NOMO-1 treated with dmso at 0.1 percent for 144 hours (cell line): ENCODE measurements at regions not wholly inside any gene's neighbourhood (a gene's known extent, or its start where the extent isn't known, plus 50 kb on each side); places are given as distances from the start of the nearest gene placed in this dataset.
A peak's percentile ranks its signal among the peaks of the same experiment; 100 is the strongest.
"Not testable (repeated sequence)": the region's sequence is repeated elsewhere in the genome, so short reads cannot be mapped to it uniquely, and the experiment has no call there.

ENCODE experiments used
- DNase-seq: peaks from one replicate; lab custom pipeline; 2025; ENCODE audit not compliant: unreplicated experiment; lab: John Stamatoyannopoulos, UW

GRCh38 chr3:147471741-147472140 is 62.6 kb downstream of the ZIC1 start:
- no peak for DNase-seq

DNA sequence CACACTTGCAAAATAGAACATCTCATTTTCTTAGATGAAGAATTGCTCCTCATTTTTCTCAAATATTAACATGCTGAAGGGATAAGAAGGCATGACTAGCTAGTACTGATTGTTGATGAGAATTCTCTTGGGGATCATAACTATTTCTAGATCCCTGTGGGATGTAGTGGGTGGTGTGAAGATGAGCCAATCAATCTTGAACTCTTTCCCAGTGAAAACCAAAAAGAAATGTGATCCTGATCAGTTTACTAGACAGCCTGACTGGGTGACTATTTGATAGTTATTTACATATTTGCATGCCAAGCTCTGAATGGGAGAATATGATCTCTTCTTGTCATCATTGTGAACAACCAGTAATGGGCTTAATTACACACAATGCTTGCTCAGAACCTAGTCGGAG is 63.7 kb downstream of the ZIC1 start:
- DNase-seq: no peak

DNA sequence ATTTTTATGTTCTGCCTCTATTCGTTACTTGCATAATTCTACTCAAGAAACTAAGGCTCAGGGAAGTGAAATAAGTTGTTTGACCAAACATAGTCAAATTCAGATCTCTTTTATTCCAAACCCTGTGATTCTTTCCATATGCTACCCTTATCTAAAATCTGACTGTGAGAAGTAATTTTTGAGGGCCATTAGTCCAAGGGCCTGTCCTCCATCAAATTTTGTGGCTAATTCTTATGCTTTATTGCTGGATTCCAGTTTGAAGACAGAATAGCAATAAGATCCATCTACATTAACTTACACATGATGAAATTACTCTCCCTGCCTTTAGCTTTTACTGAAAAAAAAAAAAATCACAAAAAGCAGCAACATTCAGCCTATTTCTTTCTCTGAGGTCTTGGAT is 74.0 kb downstream of the ZIC1 start:
- no peak for DNase-seq

- DNase-seq: no peak
Observed at GRCh38 chr3:147483578-147483977, 74.4 kb downstream of the ZIC1 start.

DNA sequence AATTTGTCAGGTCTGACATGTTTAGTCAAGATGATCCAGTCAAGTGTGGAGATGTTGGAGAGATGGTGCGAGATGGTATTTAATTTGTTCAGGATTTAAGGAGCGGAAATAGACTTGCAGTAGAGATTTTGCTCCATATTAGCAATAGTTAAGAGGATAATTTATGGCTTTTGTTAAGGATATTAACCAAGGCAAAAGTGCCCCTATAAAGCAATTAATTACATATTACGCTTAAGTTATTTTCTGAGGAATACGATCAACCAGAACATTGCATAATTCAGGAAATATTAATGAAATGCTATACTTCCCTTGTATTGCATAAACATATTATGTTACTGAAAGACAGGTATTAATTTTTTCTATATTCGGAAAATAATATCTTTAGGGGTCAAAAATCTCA is 83.9 kb downstream of the ZIC1 start:
- no peak for DNase-seq

DNA sequence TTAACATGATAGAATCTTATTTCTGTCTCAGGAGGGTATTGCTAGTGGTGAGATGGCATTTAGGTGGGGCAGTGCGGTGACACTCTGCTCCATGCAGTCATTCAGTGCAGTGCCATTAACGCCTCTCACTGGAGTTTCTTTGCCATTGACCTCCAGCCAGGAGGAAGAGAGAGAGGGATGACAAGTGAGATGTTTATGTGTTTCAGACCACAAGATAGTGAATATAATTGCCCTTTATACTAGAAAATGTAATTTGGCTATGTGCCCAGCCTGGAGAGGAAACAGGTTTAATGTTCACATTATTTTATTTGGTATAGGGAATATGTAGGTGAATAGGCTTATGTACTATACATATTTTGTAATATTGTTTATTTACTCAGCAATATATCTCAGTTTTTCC is 84.5 kb downstream of the ZIC1 start:
- no peak for DNase-seq

GRCh38 chr3:147497286-147497685 is 88.1 kb downstream of the ZIC1 start:
- no peak for DNase-seq

GRCh38 chr3:147507638-147508286 is 98.6 kb downstream of the ZIC1 start:
- DNase-seq: no peak

DNA sequence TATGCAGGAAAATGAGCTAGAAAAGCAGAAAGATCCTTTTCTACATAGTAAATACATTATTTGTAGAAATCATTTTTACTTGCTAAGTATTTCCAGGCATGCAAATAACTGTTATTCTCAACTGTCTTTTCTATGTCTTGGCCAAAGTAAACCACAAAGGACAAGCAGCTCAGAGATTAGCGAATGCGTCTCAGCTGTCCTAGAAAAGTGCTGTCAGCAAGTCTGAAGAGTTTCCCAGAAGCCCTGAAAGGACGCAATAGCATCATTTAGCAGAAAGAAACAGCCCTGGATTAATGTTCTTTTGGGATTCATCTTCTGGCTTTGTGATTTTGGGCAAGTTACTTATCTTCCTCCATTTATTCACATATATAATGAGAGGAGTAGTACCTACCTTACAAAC is 100.3 kb downstream of the ZIC1 start:
- no peak for DNase-seq

DNA sequence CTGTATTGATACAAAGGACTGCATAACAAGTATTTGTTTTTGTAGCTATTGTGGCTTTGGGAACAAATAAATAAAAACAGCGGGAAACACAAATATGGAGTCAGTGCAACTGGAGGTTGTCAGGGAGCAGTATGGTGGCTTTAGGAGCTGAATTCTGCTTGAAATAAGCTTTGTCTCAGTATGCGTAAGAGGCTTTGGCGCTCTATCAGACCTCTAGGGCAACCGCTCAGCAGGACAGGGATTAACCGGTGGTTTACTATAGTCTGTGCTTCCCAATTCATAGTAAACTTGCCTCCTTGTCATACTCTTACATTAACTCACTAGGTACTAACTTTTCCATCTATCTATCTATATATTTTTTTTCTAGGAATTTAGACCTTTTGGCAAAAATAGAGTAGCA is 104.6 kb downstream of the ZIC1 start:
- no peak for DNase-seq

DNA sequence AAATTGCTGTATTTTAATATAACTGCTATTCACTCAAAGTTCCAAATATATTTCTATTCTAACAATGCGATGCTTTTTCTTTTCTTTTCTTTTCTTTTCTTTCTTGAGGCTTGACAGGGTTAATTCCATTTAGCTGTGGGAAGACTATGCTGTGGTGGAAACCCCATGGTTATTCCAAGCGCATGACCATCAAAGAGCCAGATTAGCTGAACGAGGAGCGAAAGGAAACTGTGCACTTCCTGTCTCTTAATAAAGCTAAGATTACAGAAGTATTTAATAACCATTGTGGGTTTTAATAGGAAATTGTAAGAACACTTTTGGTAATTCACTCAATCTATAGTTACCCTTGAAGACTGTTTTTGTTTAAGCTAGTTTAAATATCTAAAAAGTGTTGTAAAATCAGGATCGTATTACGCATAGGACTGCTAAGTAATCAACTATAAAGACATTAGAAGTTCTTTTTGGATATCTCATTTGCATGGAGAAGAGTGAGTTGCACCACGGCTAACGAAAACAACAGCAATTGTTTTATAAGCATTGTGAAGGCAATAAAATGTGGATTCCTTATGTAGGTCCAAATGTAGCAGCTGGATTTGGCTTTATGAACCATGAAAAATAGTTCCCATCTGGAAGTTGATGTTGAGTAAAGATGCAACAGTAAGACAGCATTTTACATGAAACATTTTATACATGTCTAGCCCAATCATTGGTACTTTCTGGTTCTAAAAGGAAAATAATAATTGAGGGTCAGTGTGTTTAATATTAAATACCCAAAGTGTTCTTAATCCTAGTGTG is 105.4 kb downstream of the ZIC1 start:
- DNase-seq: no peak

- no peak for DNase-seq
Observed at GRCh38 chr3:147518465-147518864, 109.3 kb downstream of the ZIC1 start.

DNA sequence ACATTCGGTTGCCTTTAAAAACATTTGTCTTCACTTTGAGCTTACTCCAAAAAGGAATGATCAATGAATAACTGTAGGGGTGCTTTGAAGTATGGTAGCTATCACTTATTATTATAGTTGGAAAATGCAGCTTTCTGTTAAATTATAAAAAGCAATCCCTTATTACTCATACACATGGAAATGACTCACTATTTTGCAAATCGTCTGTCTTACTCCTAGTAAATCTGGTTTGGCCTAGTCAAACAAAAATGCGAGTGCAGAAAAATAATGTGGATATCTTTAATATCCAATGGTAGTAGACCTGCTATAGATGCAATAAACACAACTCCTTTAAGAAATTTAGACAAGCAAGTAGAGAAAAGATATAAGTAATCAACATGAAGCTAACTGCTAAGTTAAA is 112.5 kb downstream of the ZIC1 start:
- DNase-seq: no peak

- not testable (repeated sequence) for DNase-seq
Observed at GRCh38 chr3:147522780-147523179, 113.6 kb downstream of the ZIC1 start.

GRCh38 chr3:147529551-147529950 is 120.4 kb downstream of the ZIC1 start:
- DNase-seq: peak; percentile 1

- DNase-seq: peak; percentile 9
Observed at GRCh38 chr3:147538034-147538433, 128.9 kb downstream of the ZIC1 start.

DNA sequence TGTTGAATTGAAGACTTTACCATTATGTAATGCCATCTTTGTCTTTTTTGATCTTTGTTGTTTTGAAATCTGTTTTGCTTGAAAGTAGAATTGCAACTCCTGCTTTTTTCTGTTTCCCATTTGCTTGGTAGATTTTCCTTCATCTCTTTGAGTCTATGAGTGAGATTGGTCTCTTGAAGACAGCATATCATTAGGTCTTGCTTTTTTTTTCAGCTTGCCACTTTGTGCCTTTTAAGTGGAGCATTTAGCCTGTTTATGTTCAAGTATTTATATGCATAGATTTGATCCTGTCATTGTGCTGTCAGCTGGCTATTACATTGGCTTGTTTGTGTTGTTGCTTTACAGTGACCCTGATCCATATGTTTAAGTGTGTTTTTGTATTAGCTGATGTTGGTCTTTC is 131.8 kb downstream of the ZIC1 start:
- no peak for DNase-seq

GRCh38 chr3:147544290-147544689 is 135.1 kb downstream of the ZIC1 start:
- DNase-seq: no peak

- no peak for DNase-seq
Observed at GRCh38 chr3:147551491-147551890, 142.3 kb downstream of the ZIC1 start.

GRCh38 chr3:147554332-147554731 is 145.2 kb downstream of the ZIC1 start:
- DNase-seq: no peak

GRCh38 chr3:147572970-147573340 is 163.8 kb downstream of the ZIC1 start:
- DNase-seq: no peak

DNA sequence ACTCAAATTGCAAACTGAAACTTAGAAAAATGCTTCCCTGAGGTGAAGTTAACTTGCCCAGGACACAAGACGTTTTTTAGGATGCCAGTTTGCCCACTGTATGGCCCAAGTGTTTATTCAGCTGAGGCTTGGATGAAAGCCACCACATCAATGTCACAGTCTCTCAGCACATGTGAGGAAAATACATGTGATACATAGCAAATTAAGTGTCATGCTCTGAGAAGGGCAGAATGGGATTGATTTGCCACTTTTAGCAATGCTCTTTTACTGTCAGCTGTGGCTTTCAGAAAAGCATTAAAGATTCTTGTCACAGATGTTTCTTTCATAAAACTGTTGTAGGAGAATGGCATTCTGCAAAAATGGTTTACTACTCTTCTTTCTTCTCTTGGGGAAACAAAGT is 165.5 kb downstream of the ZIC1 start:
- no peak for DNase-seq

GRCh38 chr3:147575391-147575790 is 166.2 kb downstream of the ZIC1 start:
- DNase-seq: no peak
